T-helper 1 cell (primary cell): ENCODE measurements at regions not wholly inside any gene's neighbourhood (a gene's known extent, or its start where the extent isn't known, plus 50 kb on each side); places are given as distances from the start of the nearest gene placed in this dataset.
"Not testable (repeated sequence)": the region's sequence is repeated elsewhere in the genome, so short reads cannot be mapped to it uniquely, and the experiment has no call there.

Experiments
- DNase-seq, 5 donors: peaks; one replicate each; pipeline ENCODE4 v3.0.0-alpha.2; 2012 to 2020

- DNase-seq, result no peak
Measured at GRCh38 chr6:113696960-113697359, 160.2 kb upstream of the MARCKS start.

- DNase-seq, result no peak
Measured at GRCh38 chr6:113697632-113698410, 159.3 kb upstream of the MARCKS start.

- no peak for DNase-seq
Measured at GRCh38 chr6:113699239-113699638, 157.9 kb upstream of the MARCKS start.

- DNase-seq, result no peak
Measured at GRCh38 chr6:113701552-113702254, 155.4 kb upstream of the MARCKS start.

- DNase-seq, result no peak
Measured at GRCh38 chr6:113707194-113707593, 150.0 kb upstream of the MARCKS start.

GRCh38 chr6:113709936-113710509 lies 147.1 kb upstream of the MARCKS start:
- DNase-seq, result no peak

- no peak for DNase-seq
Measured at GRCh38 chr6:113713665-113714064, 143.5 kb upstream of the MARCKS start.

GRCh38 chr6:113718588-113718987 lies 138.6 kb upstream of the MARCKS start:
- DNase-seq, result no peak

GRCh38 chr6:113719064-113719463 lies 138.1 kb upstream of the MARCKS start:
- DNase-seq, result no peak

GRCh38 chr6:113719545-113719944 lies 137.6 kb upstream of the MARCKS start:
- DNase-seq, result no peak

GRCh38 chr6:113723182-113723581 lies 134.0 kb upstream of the MARCKS start:
- DNase-seq, result no peak

- not testable (repeated sequence) for DNase-seq
Measured at GRCh38 chr6:113724927-113725326, 132.2 kb upstream of the MARCKS start.

GRCh38 chr6:113731541-113731940 lies 125.6 kb upstream of the MARCKS start:
- no peak for DNase-seq

GRCh38 chr6:113732384-113732966 lies 124.7 kb upstream of the MARCKS start:
- no peak for DNase-seq

- DNase-seq, result no peak
Measured at GRCh38 chr6:113733381-113733780, 123.8 kb upstream of the MARCKS start.

- no peak for DNase-seq
Measured at GRCh38 chr6:113734982-113735381, 122.2 kb upstream of the MARCKS start.

GRCh38 chr6:113735491-113735890 lies 121.7 kb upstream of the MARCKS start:
- DNase-seq, result no peak

GRCh38 chr6:113736978-113737377 lies 120.2 kb upstream of the MARCKS start:
- no peak for DNase-seq

GRCh38 chr6:113739041-113739655 lies 118.0 kb upstream of the MARCKS start:
- no peak for DNase-seq

GRCh38 chr6:113741651-113742050 lies 115.5 kb upstream of the MARCKS start:
- no peak for DNase-seq

GRCh38 chr6:113742342-113742741 lies 114.8 kb upstream of the MARCKS start:
- no peak for DNase-seq

- DNase-seq, result no peak
Measured at GRCh38 chr6:113744861-113745260, 112.3 kb upstream of the MARCKS start.
